ENCODE measurements at regions not wholly inside any gene's neighbourhood (a gene's known extent, or its start where the extent isn't known, plus 50 kb on each side); places are given as distances from the start of the nearest gene placed in this dataset.

DNA sequence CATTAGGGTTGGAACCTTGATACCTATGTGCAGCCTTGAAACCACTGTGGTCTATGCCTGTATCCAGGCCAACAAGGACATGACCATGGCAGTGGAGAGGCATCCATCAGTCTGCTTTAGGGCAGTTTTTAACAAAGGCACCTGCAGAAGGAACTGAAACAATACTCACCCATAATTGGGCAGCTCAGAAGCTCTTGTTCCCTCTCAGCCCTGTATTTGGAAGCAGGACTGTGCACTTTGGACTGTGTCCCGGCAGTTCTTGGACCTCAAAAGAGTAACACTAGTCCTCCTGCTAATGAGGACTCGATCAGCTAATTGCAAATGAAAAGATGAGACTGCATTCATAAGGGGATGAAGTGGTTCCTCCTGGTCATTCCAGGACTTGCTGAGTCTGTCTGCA is 500.2 kb upstream of the TNP1 start:
- ChIA-PET POLR2A (no interaction called here), CTCF (no interaction called here)
- Mint-ChIP-seq H3K27ac (no peak overlapping the region), H3K4me1 (peaks cover 4% of the 10 kb centered on the region), H3K36me3 (ENCODE audit: low read depth) (no peaks in the 10 kb centered on the region), H3K9me3 (no peaks in the 10 kb centered on the region), H3K4me3 (no peak overlapping the region), H3K27me3 (peaks cover 12% of the 10 kb centered on the region)
- ATAC-seq (ENCODE audit: low read depth): no peak
- intact Hi-C loops (cut with micrococcal nuclease): no loop called here
- TF ChIP-seq, protein P1, sequence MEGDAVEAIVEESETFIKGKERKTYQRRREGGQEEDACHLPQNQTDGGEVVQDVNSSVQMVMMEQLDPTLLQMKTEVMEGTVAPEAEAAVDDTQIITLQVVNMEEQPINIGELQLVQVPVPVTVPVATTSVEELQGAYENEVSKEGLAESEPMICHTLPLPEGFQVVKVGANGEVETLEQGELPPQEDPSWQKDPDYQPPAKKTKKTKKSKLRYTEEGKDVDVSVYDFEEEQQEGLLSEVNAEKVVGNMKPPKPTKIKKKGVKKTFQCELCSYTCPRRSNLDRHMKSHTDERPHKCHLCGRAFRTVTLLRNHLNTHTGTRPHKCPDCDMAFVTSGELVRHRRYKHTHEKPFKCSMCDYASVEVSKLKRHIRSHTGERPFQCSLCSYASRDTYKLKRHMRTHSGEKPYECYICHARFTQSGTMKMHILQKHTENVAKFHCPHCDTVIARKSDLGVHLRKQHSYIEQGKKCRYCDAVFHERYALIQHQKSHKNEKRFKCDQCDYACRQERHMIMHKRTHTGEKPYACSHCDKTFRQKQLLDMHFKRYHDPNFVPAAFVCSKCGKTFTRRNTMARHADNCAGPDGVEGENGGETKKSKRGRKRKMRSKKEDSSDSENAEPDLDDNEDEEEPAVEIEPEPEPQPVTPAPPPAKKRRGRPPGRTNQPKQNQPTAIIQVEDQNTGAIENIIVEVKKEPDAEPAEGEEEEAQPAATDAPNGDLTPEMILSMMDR (IDR thresholded peaks at IDR 0.05): no peak
- no peak for DNase-seq

DNA sequence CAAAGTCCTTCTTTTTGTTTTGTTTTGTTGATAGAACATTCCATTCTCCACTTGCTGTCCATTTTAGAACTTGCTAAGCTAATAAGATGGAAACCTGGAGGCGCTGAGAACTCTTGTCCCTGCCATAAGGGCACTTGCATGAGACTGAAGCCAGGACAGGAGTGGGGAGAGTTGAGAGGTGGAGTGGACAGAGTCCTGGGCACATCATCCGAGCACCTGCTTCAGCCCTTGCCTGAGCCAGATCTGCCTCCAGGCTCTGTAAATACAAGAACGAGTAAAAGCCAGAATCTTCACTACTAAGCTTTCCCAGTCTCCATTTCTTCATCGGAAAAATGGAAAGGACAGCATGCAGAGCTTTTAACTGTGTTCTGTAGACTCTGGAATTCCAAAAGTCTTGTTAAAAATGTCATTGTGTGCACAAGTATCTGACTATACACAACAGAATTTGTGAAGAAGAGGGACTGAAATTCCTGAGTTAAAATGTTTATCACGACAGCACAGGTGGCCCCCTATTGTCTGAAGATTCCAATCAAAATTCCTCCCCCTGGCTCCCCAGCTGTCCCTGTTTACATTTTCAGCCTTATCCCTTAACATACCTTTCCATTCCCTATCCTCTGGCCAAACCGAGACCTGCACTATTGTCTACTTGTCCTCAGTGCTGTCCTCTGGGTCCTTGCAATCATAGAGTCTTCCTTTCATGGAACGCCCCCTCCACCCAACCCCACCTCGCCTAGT is 498.2 kb upstream of the TNP1 start:
- ATAC-seq (ENCODE audit: low read depth): no peak
- no peak for DNase-seq
- Mint-ChIP-seq H3K36me3 (ENCODE audit: low read depth) (no peaks in the 10 kb centered on the region), H3K9me3 (no peaks in the 10 kb centered on the region), H3K27me3 (peaks cover 14% of the 10 kb centered on the region), H3K4me3 (no peak overlapping the region), H3K27ac (no peak overlapping the region), H3K4me1 (no peaks in the 10 kb centered on the region)
- TF ChIP-seq, protein P1 (IDR thresholded peaks at IDR 0.05): no peak
- CTCF ChIA-PET: no interaction called here
- POLR2A ChIA-PET: no interaction called here
- intact Hi-C loops (cut with micrococcal nuclease): no loop called here

DNA sequence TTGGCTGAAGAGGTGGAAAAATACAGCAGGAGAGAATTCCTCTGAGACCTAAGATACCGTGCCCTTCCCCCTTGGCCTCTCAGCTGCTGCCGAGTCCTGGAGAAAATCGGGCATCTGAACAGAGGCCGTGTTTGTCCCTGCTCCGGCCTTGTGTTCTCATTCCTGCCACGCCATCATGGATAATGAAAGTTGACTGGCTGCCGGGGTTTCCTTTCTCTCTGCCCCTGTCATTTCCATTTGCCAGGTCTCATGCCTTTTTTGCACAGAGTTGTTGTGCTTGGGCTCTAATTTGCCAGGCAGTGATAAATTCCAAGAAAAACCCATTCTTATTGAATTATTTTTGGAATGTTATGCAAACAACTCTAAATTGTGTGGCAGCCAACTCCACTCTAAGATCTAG is 496.9 kb upstream of the TNP1 start:
- H3K27ac Mint-ChIP-seq: no peak overlapping the region
- intact Hi-C loops (cut with micrococcal nuclease): no loop called here
- ATAC-seq (ENCODE audit: low read depth) (no peak), DNase-seq (no peak)
- H3K4me3 Mint-ChIP-seq: no peak overlapping the region
- TF ChIP-seq, protein P1 (IDR thresholded peaks at IDR 0.05): no peak
- H3K4me1 Mint-ChIP-seq: no peaks in the 10 kb centered on the region
- ChIA-PET CTCF (no interaction called here), POLR2A (no interaction called here)
- no peaks in the 10 kb centered on the region for H3K36me3 Mint-ChIP-seq (ENCODE audit: low read depth)
- peaks cover 15% of the 10 kb centered on the region for H3K27me3 Mint-ChIP-seq
- H3K9me3 Mint-ChIP-seq: no peaks in the 10 kb centered on the region

DNA sequence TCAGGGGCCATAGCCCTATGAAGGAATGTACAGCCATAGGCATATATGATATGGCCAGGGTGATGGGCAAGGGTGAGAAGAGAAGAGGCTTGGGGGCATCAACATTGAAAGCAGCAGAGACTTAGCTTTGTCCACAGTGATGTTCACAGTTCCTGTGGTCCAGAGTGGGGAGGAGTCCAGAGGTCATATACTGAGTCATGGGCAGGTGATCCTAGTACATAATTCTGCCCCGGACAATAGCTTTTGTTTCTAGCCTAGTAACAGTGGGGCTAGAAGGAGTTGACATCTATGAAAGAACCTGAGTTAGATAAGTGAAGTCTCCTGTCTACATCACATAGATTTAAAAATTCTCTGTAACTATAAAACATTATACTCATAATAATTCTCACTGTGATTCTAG is 496.3 kb upstream of the TNP1 start:
- intact Hi-C loops (cut with micrococcal nuclease): no loop called here
- Mint-ChIP-seq H3K36me3 (ENCODE audit: low read depth) (no peaks in the 10 kb centered on the region), H3K27ac (no peak overlapping the region), H3K4me1 (no peaks in the 10 kb centered on the region), H3K9me3 (no peaks in the 10 kb centered on the region), H3K27me3 (peaks cover 15% of the 10 kb centered on the region), H3K4me3 (no peak overlapping the region)
- TF ChIP-seq, protein P1 (IDR thresholded peaks at IDR 0.05): no peak
- ChIA-PET POLR2A (no interaction called here), CTCF (no interaction called here)
- no peak for ATAC-seq (ENCODE audit: low read depth)
- DNase-seq: no peak

DNA sequence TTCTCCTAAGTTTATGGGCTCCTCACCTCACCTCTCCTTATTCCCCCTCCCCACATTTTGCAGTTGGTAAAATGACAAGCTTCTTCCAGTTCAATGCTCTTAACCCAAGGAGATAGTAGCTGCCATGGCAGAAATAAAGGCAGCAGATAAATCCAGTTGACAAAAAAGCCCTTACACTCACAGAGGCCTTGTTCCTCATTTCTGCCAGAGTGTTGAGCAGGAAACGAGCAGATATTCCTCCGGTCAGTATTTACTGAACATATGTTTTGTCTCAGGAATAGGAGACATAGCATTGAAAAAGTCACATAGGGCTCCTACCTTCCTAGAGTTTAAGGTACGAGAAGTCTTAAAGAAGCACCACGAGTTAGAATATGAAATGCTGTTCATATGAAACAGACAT is 493.7 kb upstream of the TNP1 start:
- no peak overlapping the region for H3K4me3 Mint-ChIP-seq
- ChIA-PET POLR2A (no interaction called here), CTCF (no interaction called here)
- no peak overlapping the region for H3K27ac Mint-ChIP-seq
- TF ChIP-seq, protein P1 (IDR thresholded peaks at IDR 0.05): no peak
- peaks cover 8% of the 10 kb centered on the region for H3K9me3 Mint-ChIP-seq
- H3K36me3 Mint-ChIP-seq (ENCODE audit: low read depth): no peaks in the 10 kb centered on the region
- intact Hi-C loops (cut with micrococcal nuclease): no loop called here
- peaks cover 11% of the 10 kb centered on the region for H3K27me3 Mint-ChIP-seq
- no peaks in the 10 kb centered on the region for H3K4me1 Mint-ChIP-seq
- ATAC-seq (ENCODE audit: low read depth) (no peak), DNase-seq (no peak)

Measured in activated B cell treated with CpG ODN at 0.5 μM for 24 hours (primary cell).